WERI-Rb-1 (cell line): ENCODE measurements at regions not wholly inside any gene's neighbourhood (a gene's known extent, or its start where the extent isn't known, plus 50 kb on each side); places are given as distances from the start of the nearest gene placed in this dataset.

Experiments
- DNase-seq: peaks from one replicate; pipeline ENCODE4 v3.0.0-alpha.2; 2020
- H3K27ac ChIP-seq: fragments of 250-450 bp; sonication (Bioruptor Pico); 2 replicates; pipeline ENCODE4 v1.5.1; 2020; ENCODE audit warnings: mild to moderate bottlenecking, moderate library complexity
- H3K27me3 ChIP-seq: fragments of 250-450 bp; sonication (Bioruptor Pico); 2 replicates; pipeline ENCODE4 v1.5.1; 2021; ENCODE audit warnings: mild to moderate bottlenecking, low read depth, moderate library complexity; ENCODE audit not compliant: insufficient read depth, severe bottlenecking
- H3K36me3 ChIP-seq: fragments of 250-450 bp; sonication (Bioruptor Pico); 2 replicates; pipeline ENCODE4 v1.5.1; 2020; ENCODE audit warnings: mild to moderate bottlenecking, moderate library complexity
- H3K4me3 ChIP-seq: 2 replicates; pipeline ENCODE4 v1.5.1; 2011; ENCODE audit warnings: low read depth, mild to moderate bottlenecking, control low read depth, low read length
- H3K9me3 ChIP-seq: fragments of 250-450 bp; sonication (Bioruptor Pico); 2 replicates; pipeline ENCODE4 v1.5.1; 2021; ENCODE audit warnings: mild to moderate bottlenecking, moderate library complexity; ENCODE audit not compliant: severe bottlenecking
- CTCF ChIP-seq: IDR thresholded peaks from 2 replicates; pipeline ENCODE4 v1.5.1; 2011; ENCODE audit warnings: low read depth, mild to moderate bottlenecking, control low read depth, inconsistent platforms, low read length

GRCh38 chr3:150142936-150143335 is 172.2 kb upstream of the PFN2 start:
- Histone ChIP-seq H3K36me3 (no peaks in the 10 kb centered on the region), H3K4me3 (no peak overlapping the region), H3K27ac (no peak overlapping the region), H3K27me3 (no peaks in the 10 kb centered on the region), H3K9me3 (no peaks in the 10 kb centered on the region)
- no peak for DNase-seq
- no peak for TF ChIP-seq CTCF

- H3K9me3 ChIP-seq = no peaks in the 10 kb centered on the region
- H3K36me3 ChIP-seq = no peaks in the 10 kb centered on the region
- H3K27ac ChIP-seq = no peak overlapping the region
- TF ChIP-seq CTCF = no peak
- H3K4me3 ChIP-seq = no peak overlapping the region
- no peak for DNase-seq
- no peaks in the 10 kb centered on the region for H3K27me3 ChIP-seq
These were observed 171.2 kb upstream of the PFN2 start for GRCh38 chr3:150141790-150142326.

- no peak overlapping the region for H3K27ac ChIP-seq
These were observed 170.1 kb upstream of the PFN2 start for GRCh38 chr3:150140614-150141321.

GRCh38 chr3:150138824-150139223 is 168.1 kb upstream of the PFN2 start:
- DNase-seq = no peak
- no peak overlapping the region for H3K4me3 ChIP-seq
- TF ChIP-seq CTCF = no peak
- no peaks in the 10 kb centered on the region for H3K27me3 ChIP-seq
- H3K36me3 ChIP-seq = no peaks in the 10 kb centered on the region
- no peak overlapping the region for H3K27ac ChIP-seq
- H3K9me3 ChIP-seq = no peaks in the 10 kb centered on the region

More at GRCh38 chr3:150140614-150141321, 170.1 kb upstream of the PFN2 start:
- DNase-seq = no peak
- Histone ChIP-seq H3K9me3 (no peaks in the 10 kb centered on the region), H3K27me3 (no peaks in the 10 kb centered on the region), H3K4me3 (no peak overlapping the region), H3K36me3 (no peaks in the 10 kb centered on the region)
- TF ChIP-seq CTCF = no peak

GRCh38 chr3:150136242-150136641 is 165.5 kb upstream of the PFN2 start:
- TF ChIP-seq CTCF = no peak
- no peaks in the 10 kb centered on the region for H3K27me3 ChIP-seq
- no peak for DNase-seq
- no peaks in the 10 kb centered on the region for H3K9me3 ChIP-seq
- H3K27ac ChIP-seq = no peak overlapping the region
- no peaks in the 10 kb centered on the region for H3K36me3 ChIP-seq
- no peak overlapping the region for H3K4me3 ChIP-seq
